Hepatocyte (in vitro differentiated cells): ENCODE measurements at regions not wholly inside any gene's neighbourhood (a gene's known extent, or its start where the extent isn't known, plus 50 kb on each side); places are given as distances from the start of the nearest gene placed in this dataset.

Experiments used
- DNase-seq: peaks from one replicate; pipeline ENCODE4 v3.0.0-alpha.2; 2016; ENCODE audit warnings: low spot score
- H2AFZ ChIP-seq: fragments of 200-600 bp; sonication (generic); 2 replicates; pipeline ENCODE4 v1.6.0; 2016; ENCODE audit warnings: antibody characterized with exemption, mild to moderate bottlenecking
- H3K27ac ChIP-seq: fragments of 200-600 bp; sonication (generic); 2 replicates; pipeline ENCODE4 v1.5.1; 2016; ENCODE audit warnings: mild to moderate bottlenecking
- H3K27me3 ChIP-seq: fragments of 200-600 bp; sonication (generic); 2 replicates; pipeline ENCODE4 v1.6.1; 2016
- H3K36me3 ChIP-seq: fragments of 200-600 bp; sonication (generic); replicated peaks from 2 replicates; pipeline ENCODE4 v1.5.1; 2016; ENCODE audit warnings: low read depth; ENCODE audit not compliant: insufficient read depth
- H3K4me1 ChIP-seq: fragments of 200-600 bp; sonication (generic); 2 replicates; pipeline ENCODE4 v1.5.1; 2016; ENCODE audit warnings: mild to moderate bottlenecking, moderate library complexity; ENCODE audit not compliant: insufficient read depth
- H3K4me2 ChIP-seq: fragments of 200-600 bp; sonication (generic); 2 replicates; pipeline ENCODE4 v1.6.0; 2016
- H3K4me3 ChIP-seq: fragments of 200-600 bp; sonication (generic); 2 replicates; pipeline ENCODE4 v1.5.1; 2016; ENCODE audit warnings: mild to moderate bottlenecking
- H3K79me2 ChIP-seq: fragments of 200-600 bp; sonication (generic); 2 replicates; pipeline ENCODE4 v1.6.0; 2017; ENCODE audit warnings: mild to moderate bottlenecking
- H3K9me2 ChIP-seq: fragments of 200-600 bp; sonication (generic); replicated peaks from 2 replicates; pipeline ENCODE4 v1.6.0; 2017; ENCODE audit warnings: mild to moderate bottlenecking; ENCODE audit not compliant: insufficient read depth
- H3K9me3 ChIP-seq: fragments of 200-600 bp; sonication (generic); 2 replicates; pipeline ENCODE4 v1.5.1; 2016; ENCODE audit warnings: low read depth, mild to moderate bottlenecking
- H4K20me1 ChIP-seq: fragments of 200-600 bp; sonication (generic); 2 replicates; pipeline ENCODE4 v1.6.0; 2016; ENCODE audit warnings: mild to moderate bottlenecking; ENCODE audit not compliant: insufficient read depth, poor library complexity, severe bottlenecking
- CTCF ChIP-seq: fragments of 200-600 bp; sonication (generic); IDR thresholded peaks from 2 replicates; pipeline ENCODE4 v1.5.1; 2016; ENCODE audit warnings: antibody characterized with exemption, mild to moderate bottlenecking; ENCODE audit not compliant: poor library complexity
- EZH2 ChIP-seq: fragments of 200-600 bp; sonication (generic); IDR thresholded peaks from 2 replicates; pipeline ENCODE4 v1.6.1; 2016; ENCODE audit warnings: antibody characterized with exemption, mild to moderate bottlenecking, borderline replicate concordance
- EZH2phosphoT487 ChIP-seq: fragments of 200-600 bp; sonication (generic); IDR thresholded peaks from one replicate; pipeline ENCODE4 v1.6.1; 2018; ENCODE audit warnings: antibody characterized with exemption, mild to moderate bottlenecking, low read depth, moderate library complexity; ENCODE audit not compliant: unreplicated experiment, severe bottlenecking
- WGBS: methylation state at CpG from one replicate; pipeline ENCODE4 v1.1.6; 2016; ENCODE audit warnings: low lambda C conversion rate; ENCODE audit errors: missing lambda C conversion rate; 5-methylcytosine and 5-hydroxymethylcytosine counted together

- TF ChIP-seq EZH2 (no peak), EZH2phosphoT487 (no peak), CTCF (no peak)
Observed at GRCh38 chr18:56453631-56454030, 184.8 kb downstream of the TXNL1 start.

GRCh38 chr18:56451188-56451587, 187.2 kb downstream of the TXNL1 start:
- no peak overlapping the region for H2AFZ ChIP-seq
- H3K9me3 ChIP-seq: no peaks in the 10 kb centered on the region

More at GRCh38 chr18:56453631-56454030, 184.8 kb downstream of the TXNL1 start:
- Histone ChIP-seq H3K27me3 (no peaks in the 10 kb centered on the region), H3K4me2 (no peak overlapping the region), H2AFZ (no peak overlapping the region), H3K9me2 (no peaks in the 10 kb centered on the region), H3K36me3 (no peaks in the 10 kb centered on the region), H3K4me3 (no peak overlapping the region), H3K4me1 (no peaks in the 10 kb centered on the region), H3K27ac (no peak overlapping the region), H4K20me1 (no peaks in the 10 kb centered on the region), H3K9me3 (no peaks in the 10 kb centered on the region), H3K79me2 (no peaks in the 10 kb centered on the region)
- no peak for DNase-seq
- 70% methylated on average over 3 of the region's 3 CpGs for WGBS

GRCh38 chr18:56448751-56449150, 189.6 kb downstream of the TXNL1 start:
- no peak overlapping the region for H3K4me2 ChIP-seq
- H3K79me2 ChIP-seq: no peaks in the 10 kb centered on the region
- H4K20me1 ChIP-seq: no peaks in the 10 kb centered on the region
- no peak overlapping the region for H3K27ac ChIP-seq
- WGBS: 79% methylated on average over 5 of the region's 5 CpGs
- H3K4me3 ChIP-seq: no peak overlapping the region
- no peaks in the 10 kb centered on the region for H3K36me3 ChIP-seq
- no peak overlapping the region for H2AFZ ChIP-seq
- no peaks in the 10 kb centered on the region for H3K27me3 ChIP-seq
- no peaks in the 10 kb centered on the region for H3K4me1 ChIP-seq
- no peaks in the 10 kb centered on the region for H3K9me3 ChIP-seq
- no peak for TF ChIP-seq EZH2phosphoT487
- no peak for TF ChIP-seq EZH2
- TF ChIP-seq CTCF: no peak
- no peak for DNase-seq
- H3K9me2 ChIP-seq: no peaks in the 10 kb centered on the region

More at GRCh38 chr18:56451188-56451587, 187.2 kb downstream of the TXNL1 start:
- Histone ChIP-seq H4K20me1 (no peaks in the 10 kb centered on the region), H3K36me3 (no peaks in the 10 kb centered on the region), H3K9me2 (no peaks in the 10 kb centered on the region), H3K4me1 (no peaks in the 10 kb centered on the region), H3K4me2 (no peak overlapping the region), H3K4me3 (no peak overlapping the region), H3K27ac (no peak overlapping the region), H3K79me2 (no peaks in the 10 kb centered on the region), H3K27me3 (no peaks in the 10 kb centered on the region)
- TF ChIP-seq CTCF (no peak), EZH2phosphoT487 (no peak), EZH2 (no peak)
- DNase-seq: no peak
- 89% methylated on average over 1 of the region's 1 CpG for WGBS

- H4K20me1 ChIP-seq: no peaks in the 10 kb centered on the region
- WGBS: 78% methylated on average over 6 of the region's 6 CpGs
- H3K4me2 ChIP-seq: no peak overlapping the region
- H3K79me2 ChIP-seq: no peaks in the 10 kb centered on the region
- H3K9me2 ChIP-seq: no peaks in the 10 kb centered on the region
- no peak overlapping the region for H3K4me3 ChIP-seq
- no peak for DNase-seq
- no peaks in the 10 kb centered on the region for H3K27me3 ChIP-seq
- H3K4me1 ChIP-seq: no peaks in the 10 kb centered on the region
- H3K9me3 ChIP-seq: no peaks in the 10 kb centered on the region
- H3K36me3 ChIP-seq: no peaks in the 10 kb centered on the region
- no peak for TF ChIP-seq EZH2phosphoT487
- TF ChIP-seq CTCF: no peak
- no peak for TF ChIP-seq EZH2
- H2AFZ ChIP-seq: no peak overlapping the region
- H3K27ac ChIP-seq: no peak overlapping the region
Observed at GRCh38 chr18:56445422-56445821, 193.0 kb downstream of the TXNL1 start.
